HepG2 (cell line): ENCODE measurements at regions not wholly inside any gene's neighbourhood (a gene's known extent, or its start where the extent isn't known, plus 50 kb on each side); places are given as distances from the start of the nearest gene placed in this dataset.

Source experiments
- ATAC-seq: fragments of 200-7000 bp; cut with Tn5 transposase; 3 replicates; pipeline ENCODE4 v1.9.1; 2020; ENCODE audit warnings: mild to moderate bottlenecking, moderate library complexity
- BruUV-seq: library from RNA; stranded (reverse); fragments of 400-500 nt; replicated peaks from 2 replicates; lab custom pipeline; 2021; lab: Mats Ljungman, UMichigan
- CTCF ChIA-PET: fragments of 300-600 bp; formaldehyde crosslinking; extraction: SDS; loops from one replicate; lab custom pipeline; 2021; ENCODE audit warnings: low total read pairs, inconsistent platforms, low intra/inter-chr PET ratio; lab: Yijun Ruan, JAX
- POLR2A ChIA-PET: fragments of 350-600 bp; sonication (Branson Sonifier 250); formaldehyde crosslinking; loops from one replicate; lab custom pipeline; 2020; ENCODE audit warnings: antibody characterized with exemption, inconsistent platforms; lab: Yijun Ruan, JAX
- DNase-seq: peaks from one replicate; pipeline ENCODE4 v3.0.0-alpha.2; 2015; ENCODE audit warnings: low spot score
- FAIRE-seq: peaks from 3 replicates; lab custom pipeline; 2011; peaks lifted over from hg19 to GRCh38; lab: Jason Lieb, UNC
- H2AFZ ChIP-seq: one replicate; pipeline ENCODE4 v1.6.1; 2011; ENCODE audit warnings: low read length, inconsistent platforms
- H3K27ac ChIP-seq: fragments of 300-600 bp; 3 replicates; pipeline ENCODE4 v1.8.0; 2011; ENCODE audit warnings: mixed run types, mild to moderate bottlenecking, mixed read lengths, low read length, inconsistent platforms; ENCODE audit not compliant: insufficient read depth; ENCODE audit errors: extremely low read length
- H3K27me3 ChIP-seq, 2 experiments: fragments of 200-600 bp in 1 of 2; 2 replicates in 1 of 2; 3 replicates in 1 of 2; pipeline versions ENCODE4 v1.6.0 to v1.8.0; 2011; ENCODE audit warnings: low read length in 2 of 2, mild to moderate bottlenecking in 2 of 2, moderate library complexity in 2 of 2, inconsistent platforms in 1 of 2; ENCODE audit not compliant: insufficient read depth in 2 of 2, control insufficient read depth in 1 of 2
- H3K36me3 ChIP-seq, 2 experiments: fragments of 200-600 bp in 1 of 2; replicated peaks in 1 of 2; 2 replicates in 1 of 2; 3 replicates in 1 of 2; pipeline versions ENCODE4 v1.5.1 to v1.8.0; 2011; ENCODE audit warnings: low read length in 2 of 2, inconsistent platforms in 1 of 2; ENCODE audit not compliant: insufficient read depth in 2 of 2, control insufficient read depth in 1 of 2
- H3K4me1 ChIP-seq: 2 replicates; pipeline ENCODE4 v1.5.1; 2012; ENCODE audit warnings: low read length, inconsistent platforms; ENCODE audit not compliant: insufficient read depth
- H3K4me2 ChIP-seq: 2 replicates; pipeline ENCODE4 v1.6.0; 2011; ENCODE audit warnings: low read depth, low read length, inconsistent platforms
- H3K4me3 ChIP-seq, 3 experiments: fragments of 200-600 bp in 1 of 3; sonication (generic), shearing (Covaris generic) in 1 of 3; replicated peaks in 1 of 3; 2 replicates each; pipeline ENCODE4 v1.5.1; 2011 to 2016; ENCODE audit warnings: low read length in 3 of 3, inconsistent platforms in 2 of 3, low read depth in 2 of 3, mild to moderate bottlenecking in 2 of 3, control low read depth in 1 of 3, mixed read lengths in 1 of 3; ENCODE audit not compliant: insufficient read depth in 1 of 3
- H3K79me2 ChIP-seq: one replicate; pipeline ENCODE4 v1.6.1; 2011; ENCODE audit warnings: low read length, inconsistent platforms; ENCODE audit not compliant: insufficient read depth
- H3K9ac ChIP-seq: 2 replicates; pipeline ENCODE4 v1.6.0; 2011; ENCODE audit warnings: mild to moderate bottlenecking, low read depth, low read length, inconsistent platforms; ENCODE audit not compliant: insufficient read depth
- H3K9me3 ChIP-seq: 2 replicates; pipeline ENCODE4 v1.5.1; 2012; ENCODE audit warnings: mild to moderate bottlenecking, low read length
- H4K20me1 ChIP-seq: 2 replicates; pipeline ENCODE4 v1.6.0; 2011; ENCODE audit warnings: inconsistent platforms, mild to moderate bottlenecking, low read length, moderate library complexity; ENCODE audit not compliant: insufficient read depth
- CCDC6 ChIP-seq: sonication (generic); formaldehyde crosslinking; IDR thresholded peaks from 2 replicates; pipeline ENCODE4 v1.8.1; 2022; ENCODE audit warnings: mild to moderate bottlenecking, missing genetic modification reagents, moderate library complexity
- CREBL2 ChIP-seq: sonication (generic); formaldehyde crosslinking; IDR thresholded peaks from 2 replicates; pipeline ENCODE4 v1.8.1; 2023; ENCODE audit warnings: missing genetic modification reagents, mild to moderate bottlenecking, borderline replicate concordance
- GTF2F1 ChIP-seq: fragments of 150-350 bp; IDR thresholded peaks from 2 replicates; pipeline ENCODE4 v1.6.1; 2014; ENCODE audit warnings: low read length
- HOXA3 ChIP-seq: sonication (generic); formaldehyde crosslinking; IDR thresholded peaks from 2 replicates; pipeline ENCODE4 v1.5.0; 2020; ENCODE audit warnings: missing genetic modification reagents
- IKZF1 ChIP-seq: fragments of 450-650 bp; IDR thresholded peaks from 2 replicates; pipeline ENCODE4 v1.7.1; 2016
- IRF2 ChIP-seq: IDR thresholded peaks from 2 replicates; pipeline ENCODE4 v1.6.1; 2018; ENCODE audit warnings: missing genetic modification reagents, missing compliant biosample characterization
- NAIF1 ChIP-seq: sonication (generic); formaldehyde crosslinking; IDR thresholded peaks from 2 replicates; pipeline ENCODE4 v1.5.0; 2020; ENCODE audit warnings: mild to moderate bottlenecking, missing genetic modification reagents, borderline replicate concordance
- ONECUT2 ChIP-seq: sonication (generic); formaldehyde crosslinking; IDR thresholded peaks from 2 replicates; pipeline ENCODE4 v1.4.0; 2020; ENCODE audit warnings: missing genetic modification reagents
- REL ChIP-seq: sonication (generic); formaldehyde crosslinking; conservative IDR thresholded peaks from 2 replicates; pipeline ENCODE4 v1.8.0; 2022; ENCODE audit warnings: mild to moderate bottlenecking, missing genetic modification reagents, moderate library complexity
- RFXAP ChIP-seq: sonication (generic); formaldehyde crosslinking; IDR thresholded peaks from 2 replicates; pipeline ENCODE4 v1.4.0; 2020; ENCODE audit warnings: missing genetic modification reagents, borderline replicate concordance
- SOX6 ChIP-seq, 2 experiments: fragments of 450-650 bp in 1 of 2; sonication (generic) in 1 of 2; formaldehyde crosslinking in 1 of 2; IDR thresholded peaks; 2 replicates each; pipeline versions ENCODE4 v1.4.0 to v1.6.1; 2017 to 2020; ENCODE audit warnings: antibody characterized with exemption in 1 of 2, mild to moderate bottlenecking in 1 of 2, missing genetic modification reagents in 1 of 2
- SRF ChIP-seq: IDR thresholded peaks from 2 replicates; pipeline ENCODE4 v1.6.1; 2011; ENCODE audit warnings: mild to moderate bottlenecking, low read depth, low read length, moderate library complexity
- TP53 ChIP-seq: sonication (generic); formaldehyde crosslinking; conservative IDR thresholded peaks from 2 replicates; pipeline ENCODE4 v1.4.0; 2020; ENCODE audit warnings: missing genetic modification reagents
- ZNF510 ChIP-seq: sonication (generic); formaldehyde crosslinking; IDR thresholded peaks from 2 replicates; pipeline ENCODE4 v1.4.0; 2020; ENCODE audit warnings: low read depth, mild to moderate bottlenecking, missing genetic modification reagents
- ZNF816 ChIP-seq: sonication (generic); formaldehyde crosslinking; IDR thresholded peaks from 2 replicates; pipeline ENCODE4 v1.8.0; 2022; ENCODE audit warnings: missing genetic modification reagents, mild to moderate bottlenecking, borderline replicate concordance
- ZNF878 ChIP-seq: sonication (generic); formaldehyde crosslinking; IDR thresholded peaks from 2 replicates; pipeline ENCODE4 v1.8.1; 2023; ENCODE audit warnings: mild to moderate bottlenecking, missing genetic modification reagents, moderate library complexity
- WGBS: methylation state at CpG from one replicate; pipeline ENCODE4 v1.1.6; 2017; ENCODE audit warnings: low lambda C conversion rate; 5-methylcytosine and 5-hydroxymethylcytosine counted together
- in situ Hi-C: cut with HindIII; loops from 2 replicates; pipeline ENCODE4 v1.10.0; 2017; ENCODE audit warnings: low pct_unique_long_range_greater_than_20kb; ENCODE audit not compliant: extremely low pct_ligation_motif_present
- intact Hi-C: fragments of 100-400 bp; cut with micrococcal nuclease; formaldehyde crosslinking; loops from one replicate; pipeline ENCODE4 v1.10.0; 2022; ENCODE audit not compliant: unreplicated experiment
- TF ChIP-seq, protein P1 (sequence below): sonication (generic); formaldehyde crosslinking; IDR thresholded peaks from 2 replicates; pipeline ENCODE4 v1.5.0; 2020; ENCODE audit warnings: missing genetic modification reagents, mild to moderate bottlenecking, borderline replicate concordance
- TF ChIP-seq, protein P2 (sequence below): sonication (generic); formaldehyde crosslinking; IDR thresholded peaks from 2 replicates; pipeline ENCODE4 v1.8.1; 2023; ENCODE audit warnings: mild to moderate bottlenecking, inconsistent platforms, moderate library complexity, missing genetic modification reagents, borderline replicate concordance
- TF ChIP-seq, protein P3 (sequence below): sonication (generic); formaldehyde crosslinking; IDR thresholded peaks from 2 replicates; pipeline ENCODE4 v1.5.0; 2020; ENCODE audit warnings: mild to moderate bottlenecking, missing genetic modification reagents
- TF ChIP-seq, protein P4 (sequence below): IDR thresholded peaks from 2 replicates; pipeline ENCODE4 v1.6.1; 2016; ENCODE audit warnings: low read depth, borderline replicate concordance

GRCh38 chr3:190204200-190204599 is 83.5 kb upstream of the P3H2 start:
- Histone ChIP-seq H4K20me1 (no peaks in the 10 kb centered on the region), H3K27ac (no peak overlapping the region), H3K36me3 (no peaks in the 10 kb centered on the region), H3K27me3 (no peaks in the 10 kb centered on the region), H3K79me2 (no peaks in the 10 kb centered on the region), H3K9me3 (no peaks in the 10 kb centered on the region), H3K4me2 (no peak overlapping the region), H3K4me1 (no peaks in the 10 kb centered on the region), H3K4me3 (no peak overlapping the region), H3K9ac (no peak overlapping the region), H2AFZ (no peak overlapping the region)
- no TSS peak for BruUV-seq
- WGBS: 29% methylated on average over 2 of the region's 3 CpGs
- no peak for ATAC-seq
- no peak for FAIRE-seq
- CTCF ChIA-PET: no interaction called here
- no peak for DNase-seq
- in situ Hi-C loops (no loop called here), intact Hi-C loops (no loop called here)
- TF ChIP-seq RFXAP (CRISPR knock-in tag) (no peak), SRF (no peak), GTF2F1 (no peak), SOX6 (IDR thresholded peaks at IDR 0.05) (no peak), SOX6 (CRISPR knock-in tag; IDR thresholded peaks at IDR 0.05) (no peak), ZNF878 (CRISPR knock-in tag) (no peak), ZNF510 (CRISPR knock-in tag) (no peak), IRF2 (no peak), REL (CRISPR knock-in tag) (no peak), ZNF816 (no peak), HOXA3 (no peak), CREBL2 (no peak), IKZF1 (no peak), TP53 (CRISPR knock-in tag) (no peak), ONECUT2 (CRISPR knock-in tag) (no peak), CCDC6 (CRISPR knock-in tag) (no peak), NAIF1 (CRISPR knock-in tag) (no peak)
- TF ChIP-seq, protein P1, sequence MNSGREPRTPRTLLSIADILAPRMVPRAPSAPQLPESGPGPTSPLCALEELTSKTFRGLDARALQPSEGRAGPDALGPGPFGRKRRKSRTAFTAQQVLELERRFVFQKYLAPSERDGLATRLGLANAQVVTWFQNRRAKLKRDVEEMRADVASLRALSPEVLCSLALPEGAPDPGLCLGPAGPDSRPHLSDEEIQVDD: no peak
- TF ChIP-seq, protein P2, sequence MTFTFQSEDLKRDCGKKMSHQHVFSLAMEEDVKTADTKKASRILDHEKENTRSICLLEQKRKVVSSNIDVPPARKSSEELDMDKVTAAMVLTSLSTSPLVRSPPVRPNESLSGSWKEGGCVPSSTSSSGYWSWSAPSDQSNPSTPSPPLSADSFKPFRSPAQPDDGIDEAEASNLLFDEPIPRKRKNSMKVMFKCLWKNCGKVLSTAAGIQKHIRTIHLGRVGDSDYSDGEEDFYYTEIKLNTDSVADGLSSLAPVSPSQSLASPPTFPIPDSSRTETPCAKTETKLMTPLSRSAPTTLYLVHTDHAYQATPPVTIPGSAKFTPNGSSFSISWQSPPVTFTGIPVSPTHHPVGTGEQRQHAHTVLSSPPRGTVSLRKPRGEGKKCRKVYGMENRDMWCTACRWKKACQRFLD: no peak
- TF ChIP-seq, protein P3, sequence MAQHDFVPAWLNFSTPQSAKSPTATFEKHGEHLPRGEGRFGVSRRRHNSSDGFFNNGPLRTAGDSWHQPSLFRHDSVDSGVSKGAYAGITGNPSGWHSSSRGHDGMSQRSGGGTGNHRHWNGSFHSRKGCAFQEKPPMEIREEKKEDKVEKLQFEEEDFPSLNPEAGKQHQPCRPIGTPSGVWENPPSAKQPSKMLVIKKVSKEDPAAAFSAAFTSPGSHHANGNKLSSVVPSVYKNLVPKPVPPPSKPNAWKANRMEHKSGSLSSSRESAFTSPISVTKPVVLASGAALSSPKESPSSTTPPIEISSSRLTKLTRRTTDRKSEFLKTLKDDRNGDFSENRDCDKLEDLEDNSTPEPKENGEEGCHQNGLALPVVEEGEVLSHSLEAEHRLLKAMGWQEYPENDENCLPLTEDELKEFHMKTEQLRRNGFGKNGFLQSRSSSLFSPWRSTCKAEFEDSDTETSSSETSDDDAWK: no peak
- TF ChIP-seq, protein P4, sequence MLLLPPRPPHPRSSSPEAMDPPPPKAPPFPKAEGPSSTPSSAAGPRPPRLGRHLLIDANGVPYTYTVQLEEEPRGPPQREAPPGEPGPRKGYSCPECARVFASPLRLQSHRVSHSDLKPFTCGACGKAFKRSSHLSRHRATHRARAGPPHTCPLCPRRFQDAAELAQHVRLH (CRISPR knock-in tag): no peak
- POLR2A ChIA-PET: no interaction called here
